ENCODE measurements at regions not wholly inside any gene's neighbourhood (a gene's known extent, or its start where the extent isn't known, plus 50 kb on each side); places are given as distances from the start of the nearest gene placed in this dataset.
A peak's percentile ranks its signal among the peaks of the same experiment; 100 is the strongest.
"Not testable (repeated sequence)": the region's sequence is repeated elsewhere in the genome, so short reads cannot be mapped to it uniquely, and the experiment has no call there.

DNA sequence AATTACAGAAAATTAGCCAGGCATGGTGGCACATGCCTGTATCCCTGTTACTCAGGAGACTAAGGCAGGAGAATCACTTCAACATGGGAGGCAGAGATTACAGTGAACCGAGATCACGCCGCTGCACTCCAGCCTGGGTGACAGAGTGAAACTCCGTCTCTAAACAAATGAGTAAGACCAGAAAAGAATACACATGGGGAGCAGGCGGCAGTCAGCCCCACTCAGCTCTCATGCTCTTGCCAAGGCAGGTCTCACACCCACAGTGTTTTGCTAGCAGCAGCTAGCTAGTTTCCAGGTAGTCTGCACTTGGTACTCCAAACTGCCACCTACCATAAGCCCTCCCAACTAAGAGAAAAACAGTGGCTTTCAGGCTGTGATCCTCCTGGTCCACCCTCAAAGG lies 722.3 kb upstream of the CTNND2 start:
- DNase-seq = no peak

DNA sequence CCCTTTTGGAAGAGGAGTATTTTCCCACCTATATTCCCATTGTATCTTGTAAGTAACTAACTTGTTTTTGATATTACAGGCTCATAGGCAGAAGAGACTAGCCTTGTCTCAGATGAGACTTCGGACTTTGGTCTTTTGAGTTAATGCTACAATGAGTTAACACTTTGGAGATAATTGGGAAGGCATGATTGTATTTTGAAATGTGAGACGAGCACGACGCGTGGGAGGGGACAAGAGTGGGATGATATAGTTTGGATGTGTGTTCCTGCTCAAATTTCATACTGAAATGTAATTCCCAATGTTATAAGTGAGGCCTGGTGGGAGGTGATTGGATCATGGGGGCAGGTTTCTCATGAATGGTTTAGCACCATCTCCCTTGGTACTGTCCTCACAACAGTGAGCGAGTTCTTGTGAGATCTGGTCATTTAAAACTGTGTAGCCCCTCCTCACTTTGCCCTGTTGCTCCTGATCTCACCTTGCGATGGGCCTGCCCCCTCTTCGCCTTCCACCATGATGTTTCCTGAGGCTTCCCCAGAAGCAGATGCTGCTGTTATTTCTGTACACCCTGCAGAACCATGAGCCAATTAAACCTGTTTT lies 721.5 kb upstream of the CTNND2 start:
- no peak for DNase-seq

DNA sequence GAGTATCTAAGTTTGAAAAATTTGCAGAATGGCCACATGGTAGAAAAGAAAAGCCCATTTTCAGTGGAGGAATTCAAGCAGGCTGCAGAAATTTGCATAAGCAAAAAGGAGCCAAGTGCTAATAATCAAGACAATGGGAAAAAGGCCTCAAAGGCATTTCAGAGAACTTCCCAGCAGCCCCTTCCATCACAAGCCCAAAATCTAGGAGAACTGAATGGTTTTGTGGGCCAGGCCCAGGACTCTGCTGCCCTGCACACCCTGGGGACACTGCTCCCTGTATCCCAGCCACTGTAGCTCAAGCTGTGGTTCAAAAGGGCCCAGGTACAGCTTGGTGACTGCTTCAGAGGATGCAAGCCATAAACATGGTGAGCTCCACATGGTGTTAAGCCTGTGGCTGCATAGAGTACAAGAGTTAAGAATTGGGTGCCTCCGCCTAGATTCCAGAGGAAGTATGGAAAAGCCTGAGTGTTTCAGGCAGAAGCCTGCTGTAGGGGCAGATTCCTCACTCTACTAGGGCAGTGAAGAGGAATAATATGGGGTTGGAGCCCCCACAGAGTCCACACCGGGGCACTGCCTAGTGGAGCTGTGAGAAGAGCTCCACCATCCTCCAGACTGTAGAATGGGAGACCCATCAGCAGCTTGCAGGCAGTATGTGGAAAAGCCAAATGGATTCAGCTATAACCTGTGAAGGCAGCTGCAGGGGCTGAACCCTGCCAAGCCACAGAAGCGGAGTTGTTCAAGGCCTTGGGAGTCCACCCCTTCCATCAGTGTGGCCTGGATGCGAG lies 720.7 kb upstream of the CTNND2 start:
- DNase-seq = no peak

DNA sequence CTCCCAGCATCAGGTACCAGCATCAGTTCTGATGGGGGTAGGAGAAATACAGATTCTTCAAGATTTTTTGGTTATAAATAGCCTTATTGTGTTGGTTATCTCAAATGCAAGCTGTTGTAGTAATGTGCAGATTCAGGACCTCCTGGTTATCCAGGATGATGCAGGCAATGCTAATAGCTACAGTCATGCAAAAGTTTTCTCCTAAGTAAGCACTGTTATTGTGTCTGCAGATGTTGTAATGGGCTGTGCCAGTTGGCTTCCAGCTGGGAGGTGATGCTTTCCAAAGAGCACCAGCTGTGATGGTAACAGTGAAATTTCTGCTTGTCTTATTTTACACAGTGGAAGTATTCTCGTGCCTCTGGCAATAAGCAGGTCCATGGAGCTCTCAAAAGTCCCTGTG lies 719.2 kb upstream of the CTNND2 start:
- DNase-seq = no peak

DNA sequence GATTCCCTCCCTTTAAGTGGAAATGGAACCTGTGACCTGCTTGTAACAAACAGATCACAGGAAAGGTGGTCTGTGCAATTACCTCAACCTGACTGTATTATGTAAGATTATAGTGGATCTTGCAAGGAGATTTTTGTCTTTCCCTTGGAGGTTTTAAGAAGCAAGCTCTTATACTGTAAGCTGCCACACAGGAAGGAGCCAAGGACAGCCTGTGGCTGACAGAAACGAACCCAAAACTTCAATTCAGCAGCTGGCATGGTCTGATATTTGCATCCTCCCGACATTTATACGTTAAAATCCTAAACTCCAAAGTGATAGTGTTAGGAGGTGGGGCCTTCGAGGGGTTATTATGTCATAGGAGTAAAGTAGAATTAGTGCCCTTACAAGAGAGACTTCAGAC lies 711.8 kb upstream of the CTNND2 start:
- DNase-seq = no peak

DNA sequence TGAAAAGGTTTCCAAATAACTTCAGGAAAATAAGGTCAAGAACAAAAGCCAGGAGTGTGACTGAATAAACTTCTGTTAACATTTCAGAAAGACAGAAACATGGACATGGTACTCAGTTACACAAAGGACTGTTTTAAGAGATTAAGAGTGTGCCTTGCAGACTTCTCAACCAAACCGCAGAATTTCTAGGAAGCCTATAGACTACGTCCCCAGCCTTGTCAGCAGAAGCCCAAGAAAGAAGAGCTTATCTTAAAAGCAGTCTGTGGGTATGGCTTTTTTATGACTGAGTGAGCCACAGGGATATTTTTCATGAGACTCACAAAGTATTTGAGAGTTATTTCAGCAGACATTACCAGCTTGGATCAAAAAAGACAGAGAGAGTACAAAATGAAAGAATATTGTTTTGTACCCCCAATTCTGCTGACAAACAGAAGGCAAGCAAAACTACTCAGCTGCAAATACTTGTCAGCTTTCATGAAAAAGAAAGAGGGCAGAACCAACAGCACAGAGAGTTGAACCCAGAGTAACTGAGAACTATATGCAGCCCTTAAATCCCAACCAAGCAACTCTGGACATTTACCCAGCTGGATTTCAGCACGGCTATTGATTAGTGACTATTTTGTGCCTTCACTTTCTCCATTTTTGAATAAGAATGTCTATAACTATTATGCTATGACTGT lies 711.0 kb upstream of the CTNND2 start:
- no peak for DNase-seq

DNA sequence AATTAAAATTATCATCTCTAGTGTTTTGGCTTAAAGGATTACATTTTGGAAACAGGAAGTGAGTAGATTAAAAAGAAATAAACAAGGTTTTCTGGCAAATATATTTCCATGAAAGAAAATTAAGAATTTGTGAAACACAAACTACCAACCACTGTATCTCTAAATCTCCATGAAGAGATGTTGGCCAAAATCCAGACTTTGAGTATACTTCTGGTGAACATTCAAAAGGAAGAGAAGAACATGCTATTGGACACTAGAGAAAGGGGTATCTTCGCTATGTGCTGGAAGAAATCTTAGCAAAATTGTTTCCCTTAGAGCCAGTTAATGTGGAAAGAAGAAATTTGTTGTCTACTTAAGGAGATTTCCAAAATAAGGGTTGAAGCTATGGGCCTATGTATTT lies 710.4 kb upstream of the CTNND2 start:
- no peak for DNase-seq

DNA sequence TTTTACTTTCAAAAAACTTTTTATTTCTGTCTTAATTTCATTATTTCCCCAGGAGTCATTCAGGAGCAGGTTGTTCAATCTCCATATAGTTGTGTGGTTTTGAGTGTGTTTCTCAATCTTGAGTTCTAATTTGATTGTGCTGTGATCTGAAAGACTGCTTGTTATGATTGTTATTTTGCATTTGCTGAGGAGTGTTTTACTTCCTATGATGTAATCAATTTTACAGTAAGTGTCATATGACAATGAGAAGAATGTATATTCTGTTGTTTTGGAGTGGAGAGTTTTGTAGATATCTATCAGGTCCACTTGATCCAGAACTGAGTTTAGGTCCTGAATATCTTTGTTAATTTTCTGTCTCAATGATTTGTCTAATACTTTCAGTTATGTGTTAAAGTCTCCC lies 706.9 kb upstream of the CTNND2 start:
- DNase-seq = no peak

DNA sequence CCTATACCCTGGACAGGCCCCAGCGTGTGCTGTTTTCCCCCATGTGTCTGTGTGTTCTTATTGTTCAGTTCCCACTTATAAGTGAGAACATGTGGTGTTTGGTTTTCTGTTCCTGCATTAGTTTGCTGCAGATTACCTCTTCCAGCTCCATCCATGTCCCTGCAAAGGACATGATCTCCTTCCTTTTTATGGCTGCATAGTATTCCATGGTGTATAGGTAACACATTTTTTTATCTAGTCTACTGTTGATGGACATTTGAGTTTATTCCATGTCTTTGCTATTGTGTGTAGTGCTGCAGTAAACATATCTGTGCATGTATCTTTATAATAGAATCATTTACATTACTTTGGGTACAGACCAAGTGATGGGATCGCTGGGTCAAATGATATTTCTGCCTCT lies 703.6 kb upstream of the CTNND2 start:
- DNase-seq = not testable (repeated sequence)

DNA sequence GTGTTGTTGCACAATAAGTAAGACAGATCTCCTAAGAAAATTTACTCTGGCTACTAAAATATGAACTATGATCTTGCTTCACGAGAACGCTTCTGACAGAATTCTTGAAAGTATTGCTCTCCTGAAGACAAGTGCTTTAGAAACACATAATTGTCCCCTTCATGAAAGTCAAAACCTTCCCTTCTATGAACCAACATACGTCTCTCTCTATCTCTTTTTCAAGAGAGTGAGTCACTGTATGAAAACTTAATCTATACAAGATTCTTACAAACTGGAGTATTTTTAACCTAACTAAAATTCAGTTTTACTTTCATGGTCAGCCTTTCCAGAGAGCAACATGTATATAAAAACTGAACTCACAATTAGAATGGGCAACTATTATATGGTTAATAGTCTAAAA lies 688.0 kb upstream of the CTNND2 start:
- no peak for DNase-seq

DNA sequence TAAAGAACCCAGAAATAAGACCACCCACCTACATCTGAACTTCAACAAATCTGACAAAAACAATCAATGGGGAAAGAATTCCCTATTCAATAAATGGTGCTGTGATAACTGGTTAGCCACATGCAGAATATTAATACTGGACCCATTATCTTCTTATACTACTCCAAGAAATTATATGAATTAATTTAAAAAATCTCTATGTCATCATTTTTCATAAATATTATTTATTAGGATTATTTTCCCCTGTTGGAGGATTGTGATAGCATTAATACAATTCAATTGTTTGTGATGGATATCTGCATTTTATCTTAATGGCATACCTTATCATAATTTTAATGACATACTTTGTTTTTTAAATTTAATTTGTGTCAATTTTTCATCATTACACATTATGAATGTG lies 682.2 kb upstream of the CTNND2 start:
- DNase-seq = no peak

DNA sequence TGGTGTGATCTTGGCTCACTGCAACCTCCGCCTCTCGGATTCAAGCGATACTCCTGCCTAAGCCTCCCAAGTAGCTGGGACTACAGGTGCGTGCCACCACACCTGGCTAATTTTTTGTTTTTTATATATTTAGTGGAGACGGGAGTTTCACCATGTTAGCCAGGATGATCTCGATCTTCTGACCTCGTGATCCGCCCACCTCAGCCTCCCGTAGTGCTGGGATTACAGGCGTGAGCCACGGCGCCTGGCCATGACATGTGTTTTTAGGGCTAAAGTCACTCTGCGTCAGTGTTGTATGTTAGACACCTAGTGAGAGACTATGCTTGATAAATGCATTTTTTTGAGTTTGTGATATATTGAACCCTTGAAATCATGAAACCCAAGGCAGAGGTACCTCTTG lies 674.6 kb upstream of the CTNND2 start:
- not testable (repeated sequence) for DNase-seq

DNA sequence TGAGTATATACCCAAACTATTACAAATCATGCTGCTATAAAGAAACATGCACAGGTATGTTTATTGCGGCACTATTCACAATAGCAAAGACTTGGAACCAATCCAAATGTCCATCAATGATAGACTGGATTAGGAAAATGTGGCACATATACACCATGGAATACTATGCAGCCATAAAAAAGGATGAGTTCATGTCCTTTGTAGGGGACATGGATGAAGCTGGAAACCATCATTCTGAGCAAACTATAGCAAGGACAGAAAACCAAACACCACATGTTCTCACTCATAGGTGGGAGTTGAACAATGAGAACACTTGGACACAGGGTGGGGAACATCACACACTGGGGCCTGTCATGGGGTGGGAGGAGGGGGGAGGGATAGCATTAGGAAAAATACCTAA lies 672.7 kb upstream of the CTNND2 start:
- DNase-seq = not testable (repeated sequence)

DNA sequence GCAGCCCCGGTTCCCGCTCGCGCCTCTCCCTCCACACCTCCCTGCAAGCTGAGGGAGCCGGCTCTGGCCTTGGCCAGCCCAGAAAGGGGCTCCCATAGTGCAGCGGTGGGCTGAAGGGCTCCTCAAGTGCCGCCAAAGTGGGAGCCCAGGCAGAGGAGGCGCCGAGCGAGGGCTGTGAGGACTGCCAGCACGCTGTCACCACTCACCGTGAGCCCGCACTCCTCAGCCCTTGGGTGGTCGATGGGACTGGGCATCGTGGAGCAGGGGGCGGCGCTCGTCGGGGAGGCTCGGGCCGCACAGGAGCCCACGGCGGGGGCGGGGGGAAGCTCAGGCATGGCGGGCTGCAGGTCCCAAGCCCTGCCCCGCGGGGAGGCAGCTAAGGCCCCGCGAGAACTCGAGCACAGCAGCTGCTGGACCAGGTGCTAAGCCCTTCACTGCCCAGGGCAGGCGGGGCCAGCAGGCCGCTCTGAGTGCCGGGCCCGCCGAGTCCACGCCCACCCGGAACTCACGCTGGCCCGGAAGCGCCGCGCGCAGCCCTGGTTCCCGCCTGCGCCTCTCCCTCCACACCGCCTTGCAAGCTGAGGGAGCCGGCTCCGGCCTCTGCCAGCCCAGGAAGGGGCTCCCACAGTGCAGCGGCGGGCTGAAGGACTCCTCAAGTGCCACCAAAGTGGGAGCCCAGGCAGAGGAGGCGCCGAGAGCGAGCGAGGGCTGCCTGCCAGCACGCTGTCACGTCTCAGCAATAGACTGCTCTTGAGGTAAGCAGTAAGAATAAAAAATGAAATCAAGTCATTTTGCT lies 670.2 kb upstream of the CTNND2 start:
- DNase-seq = peak; percentile 1

DNA sequence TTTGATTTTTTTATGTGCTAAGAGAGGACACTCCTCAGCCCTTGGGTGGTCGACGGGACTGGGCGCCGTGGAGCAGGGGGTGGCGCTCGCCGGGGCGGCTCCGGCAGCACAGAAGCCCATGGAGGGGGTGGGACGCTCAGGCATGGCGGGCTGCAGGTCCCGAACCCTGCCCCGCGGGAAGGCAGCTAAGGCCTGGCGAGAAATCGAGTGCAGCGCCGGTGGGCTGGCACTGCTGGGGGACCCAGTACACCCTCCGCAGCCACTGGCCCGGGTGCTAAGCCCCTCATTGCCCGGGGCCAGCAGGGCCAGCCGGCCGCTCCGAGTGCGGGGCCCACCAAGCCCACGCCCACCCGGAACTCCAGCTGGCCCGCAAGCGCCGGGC lies 669.7 kb upstream of the CTNND2 start:
- not testable (repeated sequence) for DNase-seq

DNA sequence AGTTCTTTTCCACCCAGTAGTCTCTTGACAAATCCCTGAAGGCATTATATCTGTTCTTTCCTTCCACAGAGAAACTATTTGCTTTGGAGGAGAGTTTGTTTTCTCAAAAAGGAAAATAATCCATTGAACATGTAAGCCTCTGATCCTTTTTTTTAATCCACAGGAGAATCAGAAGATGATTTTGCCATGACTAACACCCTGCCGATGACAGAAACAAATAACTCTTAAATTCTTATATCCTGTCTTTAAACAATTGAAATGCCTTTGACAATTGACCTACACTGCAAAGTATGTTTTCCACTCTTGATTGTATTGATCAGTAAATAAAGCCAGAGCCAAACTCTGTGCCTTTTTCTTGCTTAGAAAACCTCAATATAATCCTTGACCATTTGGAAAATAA lies 666.4 kb upstream of the CTNND2 start:
- DNase-seq = no peak

DNA sequence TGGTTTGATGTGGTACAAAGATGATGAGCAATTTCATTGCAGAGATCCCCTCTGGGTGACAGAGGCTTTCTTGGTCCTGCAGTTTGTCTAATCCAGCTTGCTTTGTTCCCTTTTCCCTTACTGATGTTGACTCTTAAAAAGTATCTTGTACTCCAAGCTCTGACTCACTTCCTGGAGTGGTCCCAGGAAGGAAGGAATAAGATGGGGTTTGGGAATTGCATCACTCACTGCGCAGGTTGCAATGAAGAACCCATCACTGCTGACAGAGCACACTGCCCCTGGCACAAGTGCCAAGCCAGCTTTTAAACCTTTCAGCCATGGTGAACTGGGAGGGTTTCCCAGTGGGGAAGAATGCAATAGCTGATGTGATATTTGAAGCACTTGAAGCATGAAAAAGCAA lies 662.2 kb upstream of the CTNND2 start:
- DNase-seq = no peak

DNA sequence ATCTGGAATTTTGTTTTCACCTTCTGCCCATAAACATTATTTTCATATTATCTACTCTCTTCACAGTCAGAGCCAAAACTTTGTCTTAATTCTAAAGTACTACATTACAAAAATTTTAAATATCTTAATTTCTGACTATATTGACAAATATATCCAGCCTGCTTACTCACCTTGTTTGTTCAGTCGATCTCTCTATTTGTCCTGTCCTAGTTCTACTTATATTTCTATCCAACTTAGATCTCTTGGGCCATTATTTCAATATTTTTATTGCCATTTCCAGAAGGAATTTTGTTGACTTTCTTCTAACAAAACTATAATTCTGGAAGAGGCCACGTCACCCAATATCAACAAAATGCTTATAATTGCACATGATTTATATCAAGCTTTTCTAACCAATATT lies 652.8 kb upstream of the CTNND2 start:
- no peak for DNase-seq

DNA sequence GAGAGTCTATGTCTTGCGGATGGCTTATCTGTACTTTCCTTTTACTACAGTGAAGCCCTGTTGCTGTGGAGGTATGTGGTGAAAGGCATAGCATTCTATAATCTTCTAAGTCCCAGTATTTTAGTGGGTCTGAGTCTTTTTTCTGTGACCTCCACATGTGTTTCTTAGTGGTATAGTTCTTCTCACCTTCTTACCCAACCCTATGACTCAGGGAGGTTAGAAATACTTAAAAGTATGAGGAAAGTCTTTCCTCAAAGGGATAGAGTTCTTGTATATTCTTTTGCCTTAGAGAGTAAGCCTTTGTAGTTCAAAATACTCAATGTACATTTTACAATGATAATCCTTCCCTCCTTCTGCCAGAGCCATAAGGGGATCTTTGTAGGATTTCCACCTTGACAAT lies 621.9 kb upstream of the CTNND2 start:
- DNase-seq = no peak

DNA sequence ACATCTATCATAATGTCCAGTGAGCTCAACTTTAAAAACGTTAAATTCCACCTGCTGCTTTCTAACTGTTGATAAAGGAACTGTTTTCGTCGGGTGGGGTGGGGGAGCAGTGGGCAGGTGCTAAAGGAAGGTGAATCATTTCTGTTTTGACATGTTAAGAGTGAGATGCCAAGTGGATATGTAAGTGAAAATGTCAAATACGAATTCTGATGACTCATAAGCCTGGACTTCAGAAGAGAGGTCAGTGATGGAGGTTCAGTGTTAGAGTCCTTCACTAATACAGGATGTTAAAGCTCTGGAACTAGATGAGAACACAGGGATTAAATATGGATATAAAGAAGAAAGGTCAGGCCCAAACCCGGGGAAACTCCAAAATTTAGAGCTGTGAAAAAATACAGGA lies 617.9 kb upstream of the CTNND2 start:
- no peak for DNase-seq

DNA sequence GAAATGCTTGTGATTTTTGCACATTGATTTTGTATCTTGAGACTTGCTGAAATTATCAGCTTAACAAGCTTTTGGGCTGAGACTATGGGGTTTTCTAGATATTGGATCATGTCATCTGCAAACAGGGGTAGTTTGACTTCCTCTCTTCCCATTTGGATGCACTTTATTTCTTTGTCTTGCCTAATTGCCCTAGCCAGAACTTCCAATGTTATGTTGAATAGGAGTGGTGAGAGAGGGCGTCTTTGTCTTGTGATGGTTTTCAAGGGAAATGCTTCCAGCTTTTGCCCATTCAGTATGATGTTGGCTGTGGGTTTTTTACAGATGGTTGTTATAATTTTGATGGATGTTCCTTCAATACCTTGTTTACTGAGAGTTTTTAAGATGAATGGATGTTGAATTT lies 600.7 kb upstream of the CTNND2 start:
- not testable (repeated sequence) for DNase-seq

DNA sequence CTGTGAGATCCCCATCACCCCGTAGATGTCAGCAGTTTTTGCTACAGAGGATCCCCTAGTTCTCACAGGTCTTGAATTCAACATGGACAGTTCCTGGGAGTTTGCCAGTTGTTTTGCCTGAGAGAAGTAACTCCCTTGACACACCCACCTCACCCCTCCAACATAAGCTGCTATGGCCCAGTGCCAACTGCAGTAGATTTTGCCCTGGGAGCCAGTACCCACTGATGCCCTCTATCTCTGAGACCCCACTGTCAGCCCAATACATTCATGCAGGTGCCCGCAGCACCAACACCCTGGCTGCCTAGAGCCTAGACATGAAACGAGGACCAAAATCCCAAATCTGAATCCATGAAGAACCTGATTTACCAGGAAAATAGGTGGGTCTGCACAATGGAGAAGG lies 583.9 kb upstream of the CTNND2 start:
- DNase-seq = no peak

DNA sequence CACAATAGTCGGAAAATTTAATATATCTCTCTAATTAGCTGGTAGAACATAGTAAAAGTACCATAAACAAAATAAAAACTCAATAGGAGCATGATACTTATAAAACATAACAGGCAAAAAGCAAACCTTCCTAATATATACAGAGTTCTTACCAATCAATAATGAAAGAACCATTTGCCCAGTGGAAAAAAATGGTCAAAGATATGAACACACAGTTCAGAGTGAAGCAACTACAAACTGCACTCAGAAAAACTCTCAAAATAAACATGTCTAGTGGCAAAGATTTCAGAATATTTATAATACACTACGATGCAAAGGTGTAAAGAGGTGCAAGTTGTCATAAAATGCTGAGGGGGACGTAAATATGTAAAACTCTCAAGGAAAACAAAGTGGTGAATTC lies 576.2 kb upstream of the CTNND2 start:
- DNase-seq = no peak

DNA sequence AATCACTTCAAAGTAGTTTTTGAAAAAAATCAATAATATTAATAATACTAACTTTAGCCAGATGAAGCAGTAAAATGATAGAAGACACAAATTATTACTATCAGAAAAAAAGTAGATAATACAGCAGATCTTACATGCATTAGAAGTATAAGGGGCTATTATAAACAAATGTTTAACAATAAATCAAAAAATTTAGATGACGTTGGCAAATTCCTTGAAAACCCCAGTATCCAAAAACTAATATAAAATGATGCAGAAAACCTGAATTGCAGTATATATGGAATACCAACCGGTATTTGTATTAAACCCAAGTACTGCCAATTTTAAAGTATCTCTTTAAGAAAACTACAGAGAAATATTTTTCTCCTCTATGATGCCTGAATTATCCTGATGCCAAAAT lies 573.3 kb upstream of the CTNND2 start:
- DNase-seq = no peak

Data from NCI-H345 (cell line).